GM19025 (cell line): ENCODE measurements at regions not wholly inside any gene's neighbourhood (a gene's known extent, or its start where the extent isn't known, plus 50 kb on each side); places are given as distances from the start of the nearest gene placed in this dataset.
"Not testable (repeated sequence)": the region's sequence is repeated elsewhere in the genome, so short reads cannot be mapped to it uniquely, and the experiment has no call there.

Experiments used
- ATAC-seq: cut with Tn5 transposase; IDR thresholded peaks from one replicate; pipeline ENCODE4 v1.9.1; 2021; ENCODE audit warnings: mild to moderate bottlenecking, low read depth, moderate library complexity; ENCODE audit not compliant: unreplicated experiment

GRCh38 chr5:92553326-92553725, 1027.7 kb downstream of the NR2F1-AS1 start:
- no peak for ATAC-seq

- no peak for ATAC-seq
These were observed 1028.5 kb downstream of the NR2F1-AS1 start for GRCh38 chr5:92552206-92553160.

- ATAC-seq, result no peak
These were observed 1032.7 kb downstream of the NR2F1-AS1 start for GRCh38 chr5:92548346-92548745.

GRCh38 chr5:92544596-92544995, 1036.4 kb downstream of the NR2F1-AS1 start:
- ATAC-seq, result no peak

GRCh38 chr5:92544036-92544435, 1037.0 kb downstream of the NR2F1-AS1 start:
- no peak for ATAC-seq

GRCh38 chr5:92543201-92543600, 1037.8 kb downstream of the NR2F1-AS1 start:
- no peak for ATAC-seq

GRCh38 chr5:92542017-92542416, 1039.0 kb downstream of the NR2F1-AS1 start:
- ATAC-seq, result not testable (repeated sequence)

- no peak for ATAC-seq
These were observed 1053.5 kb downstream of the NR2F1-AS1 start for GRCh38 chr5:92527311-92528078.

- no peak for ATAC-seq
These were observed 1055.9 kb downstream of the NR2F1-AS1 start for GRCh38 chr5:92525131-92525530.

GRCh38 chr5:92519811-92520632, 1061.0 kb downstream of the NR2F1-AS1 start:
- no peak for ATAC-seq

GRCh38 chr5:92518318-92518904, 1062.6 kb downstream of the NR2F1-AS1 start:
- peak; percentile 98 for ATAC-seq

GRCh38 chr5:92514896-92515295, 1066.1 kb downstream of the NR2F1-AS1 start:
- no peak for ATAC-seq

GRCh38 chr5:92513067-92513466, 1068.0 kb downstream of the NR2F1-AS1 start:
- ATAC-seq, result no peak

GRCh38 chr5:92508271-92508670, 1072.7 kb downstream of the NR2F1-AS1 start:
- ATAC-seq, result no peak

- no peak for ATAC-seq
These were observed 1075.1 kb downstream of the NR2F1-AS1 start for GRCh38 chr5:92505925-92506324.

GRCh38 chr5:92505145-92505544, 1075.9 kb downstream of the NR2F1-AS1 start:
- ATAC-seq, result no peak

- ATAC-seq, result no peak
These were observed 1076.7 kb downstream of the NR2F1-AS1 start for GRCh38 chr5:92504346-92504745.

GRCh38 chr5:92500752-92501151, 1080.3 kb downstream of the NR2F1-AS1 start:
- ATAC-seq, result no peak

- ATAC-seq, result no peak
These were observed 1084.5 kb downstream of the NR2F1-AS1 start for GRCh38 chr5:92496545-92496944.

- ATAC-seq, result no peak
These were observed 1086.5 kb downstream of the NR2F1-AS1 start for GRCh38 chr5:92494508-92494907.
